BJ (cell line): ENCODE measurements at regions not wholly inside any gene's neighbourhood (a gene's known extent, or its start where the extent isn't known, plus 50 kb on each side); places are given as distances from the start of the nearest gene placed in this dataset.

Experiments used
- CTCF ChIA-PET: fragments of 350-600 bp; formaldehyde crosslinking; extraction: SDS; loops from one replicate; lab custom pipeline; 2021; ENCODE audit warnings: antibody characterized with exemption, inconsistent platforms; lab: Yijun Ruan, JAX
- POLR2A ChIA-PET: fragments of 300-600 bp; sonication (Branson Sonifier 250); formaldehyde crosslinking; extraction: SDS; loops from one replicate; lab custom pipeline; 2021; ENCODE audit warnings: antibody characterized with exemption; lab: Charles Lee
- DNase-seq: peaks from one replicate; pipeline ENCODE4 v3.0.0-alpha.2; 2011; ENCODE audit warnings: low read depth
- H3K27me3 ChIP-seq: 2 replicates; pipeline ENCODE4 v1.6.0; 2011; ENCODE audit warnings: low read length; ENCODE audit not compliant: control insufficient read depth, insufficient read depth
- H3K36me3 ChIP-seq: 2 replicates; pipeline ENCODE4 v1.5.1; 2011; ENCODE audit warnings: low read length; ENCODE audit not compliant: control insufficient read depth, insufficient read depth
- H3K4me3 ChIP-seq: 2 replicates; pipeline ENCODE4 v1.5.1; 2011; ENCODE audit warnings: low read depth, mild to moderate bottlenecking, control low read depth, low read length
- TF ChIP-seq, protein P1 (sequence below): IDR thresholded peaks from 2 replicates; pipeline ENCODE4 v1.5.1; 2011; ENCODE audit warnings: low read depth, mild to moderate bottlenecking, control low read depth, inconsistent platforms, low read length, moderate library complexity; ENCODE audit not compliant: insufficient read depth

GRCh38 chr13:30846311-30846710 is 59.8 kb upstream of the MEDAG start:
- TF ChIP-seq, protein P1, sequence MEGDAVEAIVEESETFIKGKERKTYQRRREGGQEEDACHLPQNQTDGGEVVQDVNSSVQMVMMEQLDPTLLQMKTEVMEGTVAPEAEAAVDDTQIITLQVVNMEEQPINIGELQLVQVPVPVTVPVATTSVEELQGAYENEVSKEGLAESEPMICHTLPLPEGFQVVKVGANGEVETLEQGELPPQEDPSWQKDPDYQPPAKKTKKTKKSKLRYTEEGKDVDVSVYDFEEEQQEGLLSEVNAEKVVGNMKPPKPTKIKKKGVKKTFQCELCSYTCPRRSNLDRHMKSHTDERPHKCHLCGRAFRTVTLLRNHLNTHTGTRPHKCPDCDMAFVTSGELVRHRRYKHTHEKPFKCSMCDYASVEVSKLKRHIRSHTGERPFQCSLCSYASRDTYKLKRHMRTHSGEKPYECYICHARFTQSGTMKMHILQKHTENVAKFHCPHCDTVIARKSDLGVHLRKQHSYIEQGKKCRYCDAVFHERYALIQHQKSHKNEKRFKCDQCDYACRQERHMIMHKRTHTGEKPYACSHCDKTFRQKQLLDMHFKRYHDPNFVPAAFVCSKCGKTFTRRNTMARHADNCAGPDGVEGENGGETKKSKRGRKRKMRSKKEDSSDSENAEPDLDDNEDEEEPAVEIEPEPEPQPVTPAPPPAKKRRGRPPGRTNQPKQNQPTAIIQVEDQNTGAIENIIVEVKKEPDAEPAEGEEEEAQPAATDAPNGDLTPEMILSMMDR = no peak
- CTCF ChIA-PET = interaction anchor here (1.3 to 4.4 kb wide), 4 partner anchors 11 to 198 kb away, joined by 3 to 21 read pairs (median 10); no protein-coding TSS in a partner anchor
- POLR2A ChIA-PET = no interaction called here

DNA sequence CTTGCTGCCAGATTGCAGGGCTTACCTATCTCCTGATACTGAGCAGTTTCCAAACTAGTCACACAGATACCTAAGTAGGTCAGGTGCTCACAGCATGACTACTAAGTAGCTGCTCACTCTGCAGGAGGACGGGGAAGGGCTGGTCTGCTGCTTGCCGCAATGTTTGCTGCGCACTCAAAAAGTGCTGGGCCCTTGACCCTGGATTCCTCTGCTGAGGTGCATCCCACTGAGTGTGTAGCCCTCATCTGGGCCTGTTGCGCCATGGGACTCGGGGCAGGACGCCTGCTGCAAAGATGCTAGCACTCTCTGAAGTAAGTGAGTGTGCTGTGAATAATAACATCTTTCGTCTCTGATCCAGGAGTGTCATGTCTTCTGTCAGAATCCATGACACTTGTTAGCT is 59.2 kb upstream of the MEDAG start:
- H3K4me3 ChIP-seq = no peak overlapping the region
- no peaks in the 10 kb centered on the region for H3K27me3 ChIP-seq
- H3K36me3 ChIP-seq = no peaks in the 10 kb centered on the region
- ChIA-PET POLR2A (no interaction called here), CTCF (interaction anchor here (1.3 to 4.4 kb wide), 4 partner anchors 10 to 198 kb away, joined by 3 to 21 read pairs (median 10); no protein-coding TSS in a partner anchor)
- TF ChIP-seq, protein P1 = no peak
- no peak for DNase-seq

More at GRCh38 chr13:30846311-30846710, 59.8 kb upstream of the MEDAG start:
- Histone ChIP-seq H3K4me3 (no peak overlapping the region), H3K27me3 (no peaks in the 10 kb centered on the region), H3K36me3 (no peaks in the 10 kb centered on the region)
- DNase-seq = no peak

DNA sequence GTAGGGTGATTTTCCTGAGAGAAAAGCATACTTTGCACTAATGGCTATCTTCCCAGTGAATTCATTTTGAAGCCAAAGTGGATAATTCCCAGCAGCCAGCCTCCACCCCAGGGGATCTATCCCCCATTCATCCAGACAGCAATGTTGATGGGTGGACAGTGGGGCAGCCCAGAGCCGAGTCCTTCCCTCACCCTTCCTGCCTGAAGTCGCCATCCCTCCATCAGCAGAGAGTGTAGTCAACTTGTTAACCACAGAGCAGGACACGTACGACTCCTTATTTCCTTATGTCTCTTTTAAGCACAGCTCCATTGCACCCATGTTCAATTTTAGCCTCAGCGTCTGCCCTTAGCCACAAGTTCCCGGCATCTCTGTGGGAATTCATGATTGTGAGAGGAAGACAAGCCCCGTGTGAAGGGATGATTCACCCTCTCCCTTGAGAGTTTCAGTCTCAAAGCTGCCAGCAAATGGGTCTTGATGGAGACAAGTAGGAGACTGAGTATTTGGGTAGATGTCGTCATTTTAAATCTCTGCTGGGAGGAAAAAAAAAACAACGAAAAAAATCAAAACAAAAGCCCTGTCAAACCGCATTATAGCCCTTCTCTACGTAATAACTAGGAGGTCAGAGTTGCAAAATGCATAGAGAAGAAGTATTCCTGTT is 58.3 kb upstream of the MEDAG start:
- H3K36me3 ChIP-seq = no peaks in the 10 kb centered on the region
- H3K27me3 ChIP-seq = no peaks in the 10 kb centered on the region
- peak; percentile 85 for DNase-seq
- H3K4me3 ChIP-seq = no peak overlapping the region
- ChIA-PET POLR2A (no interaction called here), CTCF (interaction anchor here (2.2 to 4.4 kb wide), 3 partner anchors 9 to 197 kb away, joined by 6 to 21 read pairs (median 15); no protein-coding TSS in a partner anchor)
- TF ChIP-seq, protein P1 = no peak

- ChIA-PET CTCF (interaction anchor here (1.1 to 4.4 kb wide), 3 partner anchors 8 to 45 kb away, joined by 3 to 21 read pairs (median 15); no protein-coding TSS in a partner anchor), POLR2A (no interaction called here)
- Histone ChIP-seq H3K36me3 (no peaks in the 10 kb centered on the region), H3K4me3 (no peak overlapping the region), H3K27me3 (no peaks in the 10 kb centered on the region)
- TF ChIP-seq, protein P1 = no peak
- DNase-seq = no peak
These were observed 57.6 kb upstream of the MEDAG start for GRCh38 chr13:30848332-30849027.

DNA sequence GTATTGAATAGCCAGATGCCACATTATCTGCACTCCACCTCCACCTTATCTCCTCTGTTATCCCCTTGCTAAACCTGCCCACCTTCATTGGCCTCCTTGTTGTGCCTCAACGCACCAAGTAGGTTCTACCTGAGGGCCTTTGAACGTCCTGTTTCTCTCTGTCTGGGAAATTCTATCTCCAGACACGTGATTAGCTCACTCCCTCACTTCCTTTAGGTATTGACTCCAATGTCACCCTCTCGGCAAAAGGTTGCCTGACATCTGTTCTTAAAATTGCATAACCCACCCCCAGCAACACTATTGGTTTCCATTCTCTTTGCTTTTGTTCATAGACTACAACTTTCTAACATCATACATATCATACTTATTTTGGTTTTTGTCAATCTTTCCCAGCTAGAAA is 56.5 kb upstream of the MEDAG start:
- no peak for DNase-seq
- Histone ChIP-seq H3K4me3 (no peak overlapping the region), H3K27me3 (no peaks in the 10 kb centered on the region), H3K36me3 (no peaks in the 10 kb centered on the region)
- POLR2A ChIA-PET = no interaction called here
- TF ChIP-seq, protein P1 = no peak
- CTCF ChIA-PET = interaction anchor here (1.1 to 4.4 kb wide), 3 partner anchors 16 to 46 kb away, joined by 3 to 21 read pairs (median 3); no protein-coding TSS in a partner anchor
